BJ (cell line): ENCODE measurements at regions not wholly inside any gene's neighbourhood (a gene's known extent, or its start where the extent isn't known, plus 50 kb on each side); places are given as distances from the start of the nearest gene placed in this dataset.

Experiments used
- CTCF ChIA-PET: fragments of 350-600 bp; formaldehyde crosslinking; extraction: SDS; loops from one replicate; lab custom pipeline; 2021; ENCODE audit warnings: antibody characterized with exemption, inconsistent platforms; lab: Yijun Ruan, JAX
- POLR2A ChIA-PET: fragments of 300-600 bp; sonication (Branson Sonifier 250); formaldehyde crosslinking; extraction: SDS; loops from one replicate; lab custom pipeline; 2021; ENCODE audit warnings: antibody characterized with exemption; lab: Charles Lee
- DNase-seq: peaks from one replicate; pipeline ENCODE4 v3.0.0-alpha.2; 2011; ENCODE audit warnings: low read depth
- H3K27me3 ChIP-seq: 2 replicates; pipeline ENCODE4 v1.6.0; 2011; ENCODE audit warnings: low read length; ENCODE audit not compliant: control insufficient read depth, insufficient read depth
- H3K36me3 ChIP-seq: 2 replicates; pipeline ENCODE4 v1.5.1; 2011; ENCODE audit warnings: low read length; ENCODE audit not compliant: control insufficient read depth, insufficient read depth
- H3K4me3 ChIP-seq: 2 replicates; pipeline ENCODE4 v1.5.1; 2011; ENCODE audit warnings: low read depth, mild to moderate bottlenecking, control low read depth, low read length
- CTCF ChIP-seq: IDR thresholded peaks from 2 replicates; pipeline ENCODE4 v1.5.1; 2011; ENCODE audit warnings: low read depth, mild to moderate bottlenecking, control low read depth, inconsistent platforms, low read length, moderate library complexity; ENCODE audit not compliant: insufficient read depth

GRCh38 chr4:175540732-175541131, 271.3 kb downstream of the GPM6A start:
- ChIA-PET POLR2A (no interaction called here), CTCF (no interaction called here)
- Histone ChIP-seq H3K27me3 (no peaks in the 10 kb centered on the region), H3K36me3 (no peaks in the 10 kb centered on the region), H3K4me3 (no peak overlapping the region)
- no peak for TF ChIP-seq CTCF
- no peak for DNase-seq

GRCh38 chr4:175542786-175543185, 269.3 kb downstream of the GPM6A start:
- no peak for TF ChIP-seq CTCF
- POLR2A ChIA-PET = no interaction called here
- H3K27me3 ChIP-seq = no peaks in the 10 kb centered on the region
- no peak overlapping the region for H3K4me3 ChIP-seq
- CTCF ChIA-PET = no interaction called here
- no peak for DNase-seq
- H3K36me3 ChIP-seq = no peaks in the 10 kb centered on the region

GRCh38 chr4:175559126-175559525, 252.9 kb downstream of the GPM6A start:
- H3K36me3 ChIP-seq = no peaks in the 10 kb centered on the region
- ChIA-PET POLR2A (no interaction called here), CTCF (interaction anchor here (0.8 to 1.0 kb wide), 2 partner anchors 332 to 809 kb away, joined by 3 to 4 read pairs; no protein-coding TSS in a partner anchor)
- H3K4me3 ChIP-seq = no peak overlapping the region
- H3K27me3 ChIP-seq = no peaks in the 10 kb centered on the region
- no peak for TF ChIP-seq CTCF
- DNase-seq = no peak

GRCh38 chr4:175559526-175559925, 252.5 kb downstream of the GPM6A start:
- no peaks in the 10 kb centered on the region for H3K36me3 ChIP-seq
- no peak for DNase-seq
- ChIA-PET POLR2A (no interaction called here), CTCF (interaction anchor here (0.8 to 1.0 kb wide), 2 partner anchors 332 to 810 kb away, joined by 3 to 4 read pairs; no protein-coding TSS in a partner anchor)
- H3K4me3 ChIP-seq = no peak overlapping the region
- H3K27me3 ChIP-seq = no peaks in the 10 kb centered on the region
- no peak for TF ChIP-seq CTCF

- ChIA-PET CTCF (no interaction called here), POLR2A (no interaction called here)
- no peaks in the 10 kb centered on the region for H3K36me3 ChIP-seq
- no peak overlapping the region for H3K4me3 ChIP-seq
- TF ChIP-seq CTCF = no peak
- no peak for DNase-seq
- H3K27me3 ChIP-seq = no peaks in the 10 kb centered on the region
Measured at GRCh38 chr4:175560604-175561003, 251.5 kb downstream of the GPM6A start.
